Peyer's patch (tissue), 4 donors: ENCODE measurements at regions not wholly inside any gene's neighbourhood (a gene's known extent, or its start where the extent isn't known, plus 50 kb on each side); places are given as distances from the start of the nearest gene placed in this dataset.

Experiments used
- DNase-seq, 3 donors: peaks; one replicate each; pipeline ENCODE4 v3.0.0-alpha.2; 2017 to 2019
- H3K27ac ChIP-seq, 4 donors: fragments of 200-600 bp; sonication (generic); one replicate each; pipeline ENCODE4 v1.5.1; 2016 to 2019
- H3K27me3 ChIP-seq, 2 donors: fragments of 200-600 bp; sonication (generic); one replicate each; pipeline ENCODE4 v1.5.1; 2019
- H3K36me3 ChIP-seq, 3 donors: fragments of 200-600 bp; sonication (generic); one replicate each; pipeline ENCODE4 v1.5.1; 2016 to 2019
- H3K4me1 ChIP-seq, 4 donors: fragments of 200-600 bp; sonication (generic); one replicate each; pipeline ENCODE4 v1.5.1; 2016 to 2019
- H3K4me3 ChIP-seq, 4 donors: fragments of 200-600 bp; sonication (generic); 1 replicate in 3 of 4; 2 replicates in 1 of 4; pipeline ENCODE4 v1.5.1; 2016 to 2019; ENCODE audit warnings: mild to moderate bottlenecking in 1 of 4
- H3K9me3 ChIP-seq, 4 donors: fragments of 200-600 bp; sonication (generic); one replicate each; pipeline ENCODE4 v1.5.1; 2016 to 2019; ENCODE audit warnings: mild to moderate bottlenecking in 1 of 4
- POLR2A ChIP-seq, 2 donors: fragments of 450-650 bp; IDR thresholded peaks; one replicate each; pipeline ENCODE4 v1.5.1; 2017; ENCODE audit warnings: antibody characterized with exemption in 2 of 2, mild to moderate bottlenecking in 2 of 2, moderate library complexity in 2 of 2
- TF ChIP-seq, protein P1 (sequence below), 6 experiments: fragments of 450-650 bp in 4 of 6; fragments of 200-600 bp in 2 of 6; sonication (generic) in 1 of 6; IDR thresholded peaks; one replicate each; pipeline ENCODE4 v1.5.1; 2017 to 2019; ENCODE audit warnings: antibody characterized with exemption in 6 of 6, mild to moderate bottlenecking in 3 of 6, moderate library complexity in 1 of 6

DNA sequence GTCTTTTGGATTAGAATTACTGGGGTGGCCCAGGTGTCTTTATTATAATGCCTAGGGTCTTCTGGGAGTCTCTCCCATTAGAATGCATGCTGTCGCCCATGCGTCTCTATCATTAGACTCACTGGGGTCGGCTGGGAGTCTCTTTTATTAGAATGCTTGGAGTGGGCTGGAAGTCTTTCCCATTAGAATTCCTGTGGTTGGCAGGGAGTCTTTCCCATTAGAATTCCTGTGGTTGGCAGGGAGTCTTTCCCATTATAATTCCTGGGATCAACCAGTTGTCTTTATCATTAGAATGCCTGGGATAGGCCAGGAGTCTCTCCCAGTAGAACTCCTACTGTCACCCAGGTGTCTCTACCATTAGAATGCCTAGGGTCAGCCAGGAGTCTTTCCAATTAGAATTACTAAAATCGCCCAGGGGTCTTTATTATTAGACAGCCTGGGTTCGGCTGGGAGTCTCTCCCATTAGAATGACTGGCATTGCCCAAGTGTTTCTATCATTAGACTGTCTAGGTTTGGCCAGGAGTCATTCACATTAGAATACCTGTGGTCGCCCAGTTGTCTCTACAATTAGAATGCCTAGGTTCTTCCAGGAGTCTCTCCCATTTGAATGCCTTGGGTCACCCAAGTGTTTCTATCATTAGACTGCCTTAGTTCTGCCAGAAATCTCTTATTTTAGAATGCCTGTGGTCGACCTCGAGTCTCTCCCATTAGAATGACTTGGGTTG lies 1558.5 kb downstream of the UQCRFS1 start:
- Histone ChIP-seq H3K9me3 (peaks cover 0 to 18% (median 6%) of the 10 kb centered on the region in 4 donors), H3K27me3 (no peaks in the 10 kb centered on the region), H3K4me3 (no peak overlapping the region), H3K27ac (no peak overlapping the region), H3K4me1 (no peaks in the 10 kb centered on the region), H3K36me3 (no peaks in the 10 kb centered on the region)
- no peak for DNase-seq
- TF ChIP-seq, protein P1, sequence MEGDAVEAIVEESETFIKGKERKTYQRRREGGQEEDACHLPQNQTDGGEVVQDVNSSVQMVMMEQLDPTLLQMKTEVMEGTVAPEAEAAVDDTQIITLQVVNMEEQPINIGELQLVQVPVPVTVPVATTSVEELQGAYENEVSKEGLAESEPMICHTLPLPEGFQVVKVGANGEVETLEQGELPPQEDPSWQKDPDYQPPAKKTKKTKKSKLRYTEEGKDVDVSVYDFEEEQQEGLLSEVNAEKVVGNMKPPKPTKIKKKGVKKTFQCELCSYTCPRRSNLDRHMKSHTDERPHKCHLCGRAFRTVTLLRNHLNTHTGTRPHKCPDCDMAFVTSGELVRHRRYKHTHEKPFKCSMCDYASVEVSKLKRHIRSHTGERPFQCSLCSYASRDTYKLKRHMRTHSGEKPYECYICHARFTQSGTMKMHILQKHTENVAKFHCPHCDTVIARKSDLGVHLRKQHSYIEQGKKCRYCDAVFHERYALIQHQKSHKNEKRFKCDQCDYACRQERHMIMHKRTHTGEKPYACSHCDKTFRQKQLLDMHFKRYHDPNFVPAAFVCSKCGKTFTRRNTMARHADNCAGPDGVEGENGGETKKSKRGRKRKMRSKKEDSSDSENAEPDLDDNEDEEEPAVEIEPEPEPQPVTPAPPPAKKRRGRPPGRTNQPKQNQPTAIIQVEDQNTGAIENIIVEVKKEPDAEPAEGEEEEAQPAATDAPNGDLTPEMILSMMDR (IDR thresholded peaks at IDR 0.05): no peak
- TF ChIP-seq POLR2A (IDR thresholded peaks at IDR 0.05): no peak

DNA sequence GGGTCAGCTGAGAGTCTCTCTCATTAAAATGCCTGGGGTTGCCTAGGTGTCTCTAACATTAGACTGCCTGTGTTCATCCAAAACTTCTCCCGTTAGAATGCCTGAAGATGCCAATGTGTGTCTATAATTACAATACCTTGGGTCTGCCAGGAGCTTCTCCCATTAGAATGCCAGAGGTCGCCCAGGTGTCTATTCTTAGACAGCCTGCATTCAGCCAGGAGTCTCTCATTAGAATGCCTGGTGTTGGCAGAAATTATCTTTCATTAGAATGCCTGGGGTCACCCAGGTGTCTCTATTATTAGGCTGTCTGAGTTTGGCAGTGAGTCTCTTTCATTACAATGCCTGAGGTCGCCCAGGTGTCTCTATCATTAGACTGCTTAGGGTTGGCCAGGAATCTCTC lies 1560.2 kb downstream of the UQCRFS1 start:
- Histone ChIP-seq H3K27me3 (no peaks in the 10 kb centered on the region), H3K36me3 (no peaks in the 10 kb centered on the region), H3K27ac (no peak overlapping the region), H3K4me1 (no peaks in the 10 kb centered on the region), H3K9me3 (peaks cover 0 to 13% (median 5%) of the 10 kb centered on the region in 4 donors), H3K4me3 (no peak overlapping the region)
- DNase-seq: no peak
- no peak for TF ChIP-seq POLR2A (IDR thresholded peaks at IDR 0.05)
- TF ChIP-seq, protein P1 (IDR thresholded peaks at IDR 0.05): no peak

DNA sequence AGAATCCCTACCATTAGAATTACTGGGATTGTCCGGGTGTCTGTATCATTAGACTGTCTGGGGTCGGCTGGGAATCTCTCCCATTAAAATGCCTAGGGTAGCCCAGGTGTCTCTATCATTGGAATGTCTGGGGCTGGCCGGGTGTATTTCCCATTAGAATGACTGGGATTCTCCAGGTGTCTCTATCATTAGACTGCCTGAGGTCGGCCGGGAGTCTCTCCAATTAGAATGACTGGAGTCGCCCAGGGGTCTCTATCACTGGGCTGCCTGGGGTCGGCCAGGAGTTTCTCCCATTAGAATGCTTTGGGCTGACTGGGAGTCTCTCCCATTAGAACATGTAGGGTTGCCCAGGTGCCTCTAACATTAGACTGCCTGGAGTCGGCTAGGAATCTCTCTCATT lies 1560.7 kb downstream of the UQCRFS1 start:
- Histone ChIP-seq H3K9me3 (peaks cover 0 to 17% (median 6%) of the 10 kb centered on the region in 4 donors), H3K4me3 (no peak overlapping the region), H3K27me3 (no peaks in the 10 kb centered on the region), H3K4me1 (no peaks in the 10 kb centered on the region), H3K27ac (no peak overlapping the region), H3K36me3 (no peaks in the 10 kb centered on the region)
- DNase-seq: no peak
- TF ChIP-seq, protein P1 (IDR thresholded peaks at IDR 0.05): no peak
- no peak for TF ChIP-seq POLR2A (IDR thresholded peaks at IDR 0.05)

DNA sequence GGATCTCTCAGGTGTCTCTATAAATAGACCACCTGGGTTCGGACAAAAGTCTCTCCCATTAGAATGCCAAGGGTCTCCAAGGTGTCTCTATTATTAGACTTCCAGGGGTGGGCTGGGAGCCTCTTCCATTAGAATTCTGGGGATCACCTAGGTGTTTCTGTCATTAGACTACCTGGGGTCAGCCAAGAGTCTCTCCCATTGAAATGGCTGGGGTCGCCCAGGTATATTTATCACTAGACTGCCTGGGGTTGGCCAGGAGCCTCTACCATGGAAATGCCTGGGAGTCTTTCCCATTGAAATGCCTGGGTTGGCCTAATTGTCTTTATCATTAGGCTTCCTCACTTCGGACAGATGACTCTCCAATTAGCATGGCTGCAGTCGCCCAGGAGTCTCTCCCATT lies 1565.5 kb downstream of the UQCRFS1 start:
- H3K27me3 ChIP-seq: no peaks in the 10 kb centered on the region
- H3K27ac ChIP-seq: no peak overlapping the region
- H3K4me3 ChIP-seq: no peak overlapping the region
- no peak for TF ChIP-seq POLR2A (IDR thresholded peaks at IDR 0.05)
- TF ChIP-seq, protein P1 (IDR thresholded peaks at IDR 0.05): no peak
- no peak for DNase-seq
- peaks cover 0 to 8% (median 3%) of the 10 kb centered on the region in 4 donors for H3K9me3 ChIP-seq
- H3K36me3 ChIP-seq: no peaks in the 10 kb centered on the region
- H3K4me1 ChIP-seq: no peaks in the 10 kb centered on the region

DNA sequence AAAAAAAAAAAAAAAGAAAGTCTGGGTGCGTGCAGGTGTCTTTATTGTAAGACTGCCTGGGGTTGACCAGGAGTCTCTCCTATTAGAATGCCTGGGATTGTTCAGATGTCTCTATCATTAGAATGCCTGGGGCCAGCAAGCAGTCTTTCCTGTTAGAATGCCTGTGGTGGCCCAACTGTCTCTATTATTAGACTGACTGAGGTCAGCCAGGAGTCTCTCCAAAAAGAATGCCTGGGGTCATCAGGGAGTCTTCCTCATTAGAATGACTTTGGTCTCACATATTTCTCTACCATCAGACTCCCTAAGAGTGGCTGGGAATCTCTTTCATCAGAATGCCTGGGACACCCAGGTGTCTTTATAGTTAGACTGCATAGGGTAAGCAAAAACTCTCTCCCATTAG lies 1577.5 kb downstream of the UQCRFS1 start:
- H3K4me1 ChIP-seq: no peaks in the 10 kb centered on the region
- H3K9me3 ChIP-seq: peaks cover 0 to 8% (median 0%) of the 10 kb centered on the region in 4 donors
- TF ChIP-seq POLR2A (IDR thresholded peaks at IDR 0.05): no peak
- TF ChIP-seq, protein P1 (IDR thresholded peaks at IDR 0.05): no peak
- no peak for DNase-seq
- H3K36me3 ChIP-seq: no peaks in the 10 kb centered on the region
- no peak overlapping the region for H3K27ac ChIP-seq
- no peaks in the 10 kb centered on the region for H3K27me3 ChIP-seq
- no peak overlapping the region for H3K4me3 ChIP-seq
